Natural killer cell (primary cell): ENCODE measurements at regions not wholly inside any gene's neighbourhood (a gene's known extent, or its start where the extent isn't known, plus 50 kb on each side); places are given as distances from the start of the nearest gene placed in this dataset.

Experiments used
- ATAC-seq, 3 donors: fragments of 150-1000 bp in 2 of 3; fragments of 200-7000 bp in 1 of 3; cut with Tn5 transposase; 1 replicate in 1 of 3; 2 replicates in 2 of 3; pipeline ENCODE4 v1.10.0; 2021; ENCODE audit warnings: mild to moderate bottlenecking in 2 of 3, moderate library complexity in 2 of 3
- DNase-seq, 2 donors: peaks; one replicate each; pipeline versions ENCODE4 v3.0.0 to v3.0.0-alpha.2; 2013 to 2021; ENCODE audit warnings: mixed read lengths in 1 of 2
- H3K27ac ChIP-seq: one replicate; pipeline ENCODE4 v1.5.1; 2013; ENCODE audit warnings: mild to moderate bottlenecking, low read length
- H3K27me3 ChIP-seq: one replicate; pipeline ENCODE4 v1.6.1; 2013; ENCODE audit warnings: low read length; ENCODE audit not compliant: control insufficient read depth, insufficient read depth
- H3K36me3 ChIP-seq: one replicate; pipeline ENCODE4 v1.6.1; 2013; ENCODE audit warnings: low read length; ENCODE audit not compliant: control insufficient read depth, insufficient read depth
- H3K4me1 ChIP-seq: one replicate; pipeline ENCODE4 v1.6.1; 2013; ENCODE audit warnings: low read length; ENCODE audit not compliant: control insufficient read depth, insufficient read depth
- H3K4me3 ChIP-seq: one replicate; pipeline ENCODE4 v1.5.1; 2013; ENCODE audit warnings: low read length
- H3K9me3 ChIP-seq: one replicate; pipeline ENCODE4 v1.6.1; 2013; ENCODE audit warnings: low read length; ENCODE audit not compliant: control insufficient read depth, insufficient read depth
- H3K27ac Mint-ChIP-seq, 2 donors: one replicate each; pipeline ENCODE4 v1.8.0; 2022; ENCODE audit warnings: mild to moderate bottlenecking in 2 of 2, mixed read lengths in 2 of 2, moderate library complexity in 1 of 2
- H3K27me3 Mint-ChIP-seq, 2 donors: one replicate each; pipeline ENCODE4 v1.8.0; 2022; ENCODE audit warnings: low read depth in 2 of 2, mixed read lengths in 2 of 2
- H3K36me3 Mint-ChIP-seq: one replicate; pipeline ENCODE4 v1.8.0; 2022; ENCODE audit warnings: mixed read lengths
- H3K4me1 Mint-ChIP-seq, 2 donors: one replicate each; pipeline ENCODE4 v1.8.0; 2022; ENCODE audit warnings: mixed read lengths in 2 of 2
- H3K4me3 Mint-ChIP-seq: one replicate; pipeline ENCODE4 v1.8.0; 2022; ENCODE audit warnings: mild to moderate bottlenecking, moderate library complexity, mixed read lengths
- H3K9me3 Mint-ChIP-seq, 2 donors: one replicate each; pipeline ENCODE4 v1.8.0; 2022; ENCODE audit warnings: mixed read lengths in 2 of 2
- WGBS: methylation state at CpG from one replicate; pipeline ENCODE4 v1.1.7; 2013; ENCODE audit warnings: missing lambda C conversion rate; ENCODE audit not compliant: insufficient coverage; 5-methylcytosine and 5-hydroxymethylcytosine counted together
- intact Hi-C: fragments of 100-400 bp; cut with micrococcal nuclease; formaldehyde crosslinking; loops from one replicate; pipeline ENCODE4 v1.14.2; 2022
- TF ChIP-seq, protein P1 (sequence below): fragments of 200-600 bp; IDR thresholded peaks from one replicate; pipeline ENCODE4 v1.8.0; 2022; ENCODE audit warnings: antibody characterized with exemption

DNA sequence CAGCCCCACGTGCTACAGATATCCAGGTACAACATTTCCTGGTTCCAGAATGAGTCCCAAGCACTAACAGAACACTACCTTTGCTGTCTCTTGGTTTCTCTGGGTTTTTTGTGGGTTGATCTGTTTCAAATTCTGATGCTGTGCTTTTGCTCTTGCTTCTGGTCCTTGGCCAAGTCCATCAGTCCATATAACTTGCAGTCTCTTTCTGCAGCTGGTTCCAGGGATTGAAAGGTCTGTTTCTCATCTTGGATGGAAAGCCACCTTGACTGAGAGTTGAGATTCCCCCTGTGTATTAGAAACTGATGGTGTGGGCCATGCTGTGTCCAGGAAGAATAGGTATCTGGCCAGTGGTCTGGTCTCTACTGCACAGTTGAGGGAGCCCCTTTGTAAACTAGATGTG lies 171.1 kb downstream of the JCAD start:
- DNase-seq (no peak), ATAC-seq (no peak)
- TF ChIP-seq, protein P1, sequence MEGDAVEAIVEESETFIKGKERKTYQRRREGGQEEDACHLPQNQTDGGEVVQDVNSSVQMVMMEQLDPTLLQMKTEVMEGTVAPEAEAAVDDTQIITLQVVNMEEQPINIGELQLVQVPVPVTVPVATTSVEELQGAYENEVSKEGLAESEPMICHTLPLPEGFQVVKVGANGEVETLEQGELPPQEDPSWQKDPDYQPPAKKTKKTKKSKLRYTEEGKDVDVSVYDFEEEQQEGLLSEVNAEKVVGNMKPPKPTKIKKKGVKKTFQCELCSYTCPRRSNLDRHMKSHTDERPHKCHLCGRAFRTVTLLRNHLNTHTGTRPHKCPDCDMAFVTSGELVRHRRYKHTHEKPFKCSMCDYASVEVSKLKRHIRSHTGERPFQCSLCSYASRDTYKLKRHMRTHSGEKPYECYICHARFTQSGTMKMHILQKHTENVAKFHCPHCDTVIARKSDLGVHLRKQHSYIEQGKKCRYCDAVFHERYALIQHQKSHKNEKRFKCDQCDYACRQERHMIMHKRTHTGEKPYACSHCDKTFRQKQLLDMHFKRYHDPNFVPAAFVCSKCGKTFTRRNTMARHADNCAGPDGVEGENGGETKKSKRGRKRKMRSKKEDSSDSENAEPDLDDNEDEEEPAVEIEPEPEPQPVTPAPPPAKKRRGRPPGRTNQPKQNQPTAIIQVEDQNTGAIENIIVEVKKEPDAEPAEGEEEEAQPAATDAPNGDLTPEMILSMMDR = no peak
- H3K27me3 ChIP-seq = no peaks in the 10 kb centered on the region
- no peaks in the 10 kb centered on the region for H3K9me3 ChIP-seq
- Mint-ChIP-seq H3K4me3 (no peak overlapping the region), H3K27ac (no peak overlapping the region), H3K36me3 (no peaks in the 10 kb centered on the region), H3K27me3 (peaks cover 0 to 12% of the 10 kb centered on the region in 2 donors), H3K4me1 (no peaks in the 10 kb centered on the region), H3K9me3 (no peaks in the 10 kb centered on the region)
- no peak overlapping the region for H3K27ac ChIP-seq
- intact Hi-C loops = no loop called here
- WGBS = 89% methylated on average over 1 of the region's 1 CpG
- H3K4me3 ChIP-seq = no peak overlapping the region
- H3K4me1 ChIP-seq = no peaks in the 10 kb centered on the region
- no peaks in the 10 kb centered on the region for H3K36me3 ChIP-seq

DNA sequence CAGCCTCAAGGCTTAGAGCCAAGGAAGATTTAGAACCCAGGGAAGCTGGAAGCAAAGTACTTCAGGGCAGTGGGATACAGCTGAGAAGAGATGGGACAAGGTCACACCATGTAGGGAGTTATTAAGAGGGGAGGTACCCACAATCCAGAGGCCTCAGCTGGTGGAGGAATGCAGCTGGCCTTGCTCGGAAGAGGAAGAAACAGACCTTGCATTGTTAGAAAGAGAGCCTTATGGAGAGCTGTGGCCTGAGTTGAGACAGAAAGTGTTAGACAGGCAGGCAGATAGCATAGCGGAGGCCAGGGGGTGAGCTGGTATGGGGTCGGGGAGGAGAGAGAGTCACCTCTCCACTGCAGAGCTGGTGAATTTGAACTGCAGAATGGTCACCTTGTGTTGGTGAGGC lies 173.1 kb downstream of the JCAD start:
- Histone ChIP-seq H3K36me3 (no peaks in the 10 kb centered on the region), H3K27me3 (no peaks in the 10 kb centered on the region), H3K4me3 (no peak overlapping the region), H3K9me3 (no peaks in the 10 kb centered on the region), H3K27ac (no peak overlapping the region), H3K4me1 (no peaks in the 10 kb centered on the region)
- intact Hi-C loops = no loop called here
- H3K36me3 Mint-ChIP-seq = no peaks in the 10 kb centered on the region
- ATAC-seq (no peak), DNase-seq (no peak)
- peaks cover 0 to 9% of the 10 kb centered on the region in 2 donors for H3K27me3 Mint-ChIP-seq
- 95% methylated on average over 3 of the region's 3 CpGs for WGBS
- H3K9me3 Mint-ChIP-seq = no peaks in the 10 kb centered on the region
- no peak overlapping the region for H3K4me3 Mint-ChIP-seq
- H3K27ac Mint-ChIP-seq = no peak overlapping the region
- H3K4me1 Mint-ChIP-seq = no peaks in the 10 kb centered on the region
- TF ChIP-seq, protein P1 = no peak

DNA sequence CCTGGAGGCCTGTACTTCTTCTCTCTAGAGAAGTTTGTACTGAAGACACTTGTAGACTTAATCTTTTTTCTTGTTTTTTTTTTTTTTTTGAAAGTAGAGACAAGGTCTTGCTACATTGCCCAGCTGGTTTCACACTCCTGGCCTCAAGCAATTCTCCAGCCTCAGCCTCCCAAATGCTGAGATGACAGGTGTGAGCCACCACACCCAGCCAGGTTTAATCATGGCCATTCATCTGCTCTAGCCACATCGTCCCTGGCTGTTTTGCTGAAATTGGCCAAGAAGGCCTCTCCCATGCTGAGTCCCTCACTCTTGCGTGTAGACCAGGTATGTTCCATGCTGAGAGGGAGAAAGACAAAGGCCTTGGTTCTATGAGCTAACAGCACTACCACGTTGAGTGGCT lies 176.2 kb downstream of the JCAD start:
- Histone ChIP-seq H3K9me3 (no peaks in the 10 kb centered on the region), H3K4me3 (no peak overlapping the region), H3K27ac (no peak overlapping the region), H3K27me3 (no peaks in the 10 kb centered on the region), H3K4me1 (no peaks in the 10 kb centered on the region), H3K36me3 (no peaks in the 10 kb centered on the region)
- TF ChIP-seq, protein P1 = no peak
- ATAC-seq (no peak), DNase-seq (no peak)
- Mint-ChIP-seq H3K4me1 (no peaks in the 10 kb centered on the region), H3K27me3 (peaks cover 3 to 9% of the 10 kb centered on the region in 2 donors), H3K9me3 (no peaks in the 10 kb centered on the region), H3K36me3 (no peaks in the 10 kb centered on the region), H3K27ac (no peak overlapping the region), H3K4me3 (no peak overlapping the region)
- intact Hi-C loops = no loop called here
- WGBS = 83% methylated on average over 3 of the region's 3 CpGs

DNA sequence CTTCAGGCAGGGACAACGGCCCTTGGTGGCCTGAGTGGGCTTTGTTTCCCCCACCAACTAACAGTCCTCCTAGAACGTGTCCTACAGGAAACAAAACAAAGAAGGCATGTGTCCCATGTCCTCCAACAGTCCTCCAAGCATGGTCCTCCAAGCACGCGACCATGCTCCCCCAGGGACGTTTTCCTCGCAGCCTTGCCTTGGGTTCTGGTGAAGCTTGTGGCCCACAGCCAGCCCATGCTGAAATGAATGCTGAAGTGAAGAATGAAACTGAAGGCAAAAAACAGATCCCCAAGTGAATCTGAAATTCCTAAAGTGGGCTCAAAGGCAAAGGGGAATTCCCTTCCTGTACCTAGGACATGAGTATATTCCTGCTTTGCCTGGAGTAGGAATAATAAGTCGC lies 176.6 kb downstream of the JCAD start:
- H3K9me3 ChIP-seq = no peaks in the 10 kb centered on the region
- no peaks in the 10 kb centered on the region for H3K27me3 ChIP-seq
- ATAC-seq (no peak), DNase-seq (no peak)
- Mint-ChIP-seq H3K27me3 (peaks cover 7 to 10% of the 10 kb centered on the region in 2 donors), H3K27ac (no peak overlapping the region), H3K36me3 (no peaks in the 10 kb centered on the region), H3K4me3 (no peak overlapping the region), H3K9me3 (no peaks in the 10 kb centered on the region), H3K4me1 (no peaks in the 10 kb centered on the region)
- no peak overlapping the region for H3K27ac ChIP-seq
- H3K4me1 ChIP-seq = no peaks in the 10 kb centered on the region
- intact Hi-C loops = no loop called here
- WGBS = 89% methylated on average over 7 of the region's 7 CpGs
- H3K36me3 ChIP-seq = no peaks in the 10 kb centered on the region
- TF ChIP-seq, protein P1 = no peak
- no peak overlapping the region for H3K4me3 ChIP-seq
